ENCODE measurements at regions not wholly inside any gene's neighbourhood (a gene's known extent, or its start where the extent isn't known, plus 50 kb on each side); places are given as distances from the start of the nearest gene placed in this dataset.

GRCh38 chr16:79765901-79766394 is 165.4 kb upstream of the MAF start:
- Histone ChIP-seq H3K27me3 (ENCODE audit: control insufficient read depth, insufficient read depth, low read length) (no peaks in the 10 kb centered on the region), H3K36me3 (ENCODE audit: control insufficient read depth, insufficient read depth, low read length) (no peaks in the 10 kb centered on the region), H3K4me1 (ENCODE audit: control insufficient read depth, insufficient read depth, low read length, poor library complexity, severe bottlenecking) (peaks cover 6% of the 10 kb centered on the region), H3K4me3 (ENCODE audit: low read depth, low read length) (no peak overlapping the region), H3K27ac (ENCODE audit: insufficient read depth, low read length, poor library complexity, severe bottlenecking) (no peak overlapping the region), H3K9me3 (ENCODE audit: control insufficient read depth in 2 of 2, low read length in 2 of 2) (no peaks in the 10 kb centered on the region)
- H3K4me1 Mint-ChIP-seq = peaks cover 3 to 18% (median 6%) of the 10 kb centered on the region in 4 donors
- no peak overlapping the region for H3K4me3 Mint-ChIP-seq
- DNase-seq (no peak), ATAC-seq (ENCODE audit: low read depth in 2 of 2) (no peak)
- no peak overlapping the region for H3K27ac Mint-ChIP-seq
- peaks cover 7% of the 10 kb centered on the region for H3K27me3 Mint-ChIP-seq
- no peaks in the 10 kb centered on the region for H3K36me3 Mint-ChIP-seq
- peaks cover 0 to under 1% (median 0%) of the 10 kb centered on the region in 7 donors for H3K9me3 Mint-ChIP-seq

GRCh38 chr16:79765431-79765830 is 164.9 kb upstream of the MAF start:
- DNase-seq (no peak), ATAC-seq (ENCODE audit: low read depth in 2 of 2) (no peak)
- H3K36me3 Mint-ChIP-seq = no peaks in the 10 kb centered on the region
- Histone ChIP-seq H3K9me3 (ENCODE audit: control insufficient read depth in 2 of 2, low read length in 2 of 2) (no peaks in the 10 kb centered on the region), H3K27me3 (ENCODE audit: control insufficient read depth, insufficient read depth, low read length) (no peaks in the 10 kb centered on the region), H3K27ac (ENCODE audit: insufficient read depth, low read length, poor library complexity, severe bottlenecking) (no peak overlapping the region), H3K36me3 (ENCODE audit: control insufficient read depth, insufficient read depth, low read length) (no peaks in the 10 kb centered on the region), H3K4me3 (ENCODE audit: low read depth, low read length) (no peak overlapping the region), H3K4me1 (ENCODE audit: control insufficient read depth, insufficient read depth, low read length, poor library complexity, severe bottlenecking) (peaks cover 6% of the 10 kb centered on the region)
- peaks cover 0 to 14% (median 2%) of the 10 kb centered on the region in 4 donors for H3K4me1 Mint-ChIP-seq
- H3K9me3 Mint-ChIP-seq = peaks cover 0 to 2% (median 0%) of the 10 kb centered on the region in 7 donors
- H3K27ac Mint-ChIP-seq = no peak overlapping the region
- H3K27me3 Mint-ChIP-seq = peaks cover 4% of the 10 kb centered on the region
- no peak overlapping the region for H3K4me3 Mint-ChIP-seq

- no peak overlapping the region for H3K4me3 ChIP-seq (ENCODE audit: low read depth, low read length)
- no peaks in the 10 kb centered on the region for H3K4me1 ChIP-seq (ENCODE audit: control insufficient read depth, insufficient read depth, low read length, poor library complexity, severe bottlenecking)
- Mint-ChIP-seq H3K27me3 (no peaks in the 10 kb centered on the region), H3K4me3 (no peak overlapping the region), H3K36me3 (no peaks in the 10 kb centered on the region), H3K4me1 (peaks cover 0 to 8% (median 2%) of the 10 kb centered on the region in 4 donors), H3K27ac (no peak overlapping the region), H3K9me3 (peaks cover 0 to 2% (median 0%) of the 10 kb centered on the region in 7 donors)
- ATAC-seq (ENCODE audit: low read depth in 2 of 2) = no peak
- H3K27me3 ChIP-seq (ENCODE audit: control insufficient read depth, insufficient read depth, low read length) = no peaks in the 10 kb centered on the region
- DNase-seq = no peak
- no peaks in the 10 kb centered on the region for H3K9me3 ChIP-seq (ENCODE audit: control insufficient read depth in 2 of 2, low read length in 2 of 2)
- no peak overlapping the region for H3K27ac ChIP-seq (ENCODE audit: insufficient read depth, low read length, poor library complexity, severe bottlenecking)
- H3K36me3 ChIP-seq (ENCODE audit: control insufficient read depth, insufficient read depth, low read length) = no peaks in the 10 kb centered on the region
Observed at GRCh38 chr16:79764415-79765110, 164.0 kb upstream of the MAF start.

DNA sequence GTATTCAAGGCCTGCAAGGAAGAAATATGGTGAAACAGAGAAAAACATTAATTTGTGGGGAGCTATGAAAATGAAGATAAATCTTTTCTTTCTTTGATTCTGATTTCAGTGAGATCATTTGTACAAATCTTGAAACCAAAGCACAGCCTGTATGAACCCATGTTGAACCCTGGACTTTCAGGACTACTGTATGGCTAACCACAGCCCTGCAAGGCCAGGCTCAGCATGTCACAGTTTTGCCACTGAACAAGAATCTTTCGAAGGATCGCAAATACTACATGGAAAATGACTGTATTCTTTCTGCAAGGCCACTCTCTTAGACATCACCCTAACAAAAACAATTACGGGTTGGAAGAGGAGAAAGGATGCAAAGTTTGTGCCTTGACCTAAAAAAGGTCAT is 161.7 kb upstream of the MAF start:
- Mint-ChIP-seq H3K27me3 (no peaks in the 10 kb centered on the region), H3K27ac (no peak overlapping the region), H3K9me3 (peaks cover 0 to 4% (median 0%) of the 10 kb centered on the region in 7 donors), H3K36me3 (no peaks in the 10 kb centered on the region), H3K4me3 (no peak overlapping the region), H3K4me1 (no peaks in the 10 kb centered on the region)
- ATAC-seq (ENCODE audit: low read depth in 2 of 2) (no peak), DNase-seq (no peak)
- Histone ChIP-seq H3K4me1 (ENCODE audit: control insufficient read depth, insufficient read depth, low read length, poor library complexity, severe bottlenecking) (no peaks in the 10 kb centered on the region), H3K4me3 (ENCODE audit: low read depth, low read length) (no peak overlapping the region), H3K9me3 (ENCODE audit: control insufficient read depth in 2 of 2, low read length in 2 of 2) (no peaks in the 10 kb centered on the region), H3K36me3 (ENCODE audit: control insufficient read depth, insufficient read depth, low read length) (no peaks in the 10 kb centered on the region), H3K27me3 (ENCODE audit: control insufficient read depth, insufficient read depth, low read length) (no peaks in the 10 kb centered on the region), H3K27ac (ENCODE audit: insufficient read depth, low read length, poor library complexity, severe bottlenecking) (no peak overlapping the region)

GRCh38 chr16:79758615-79759346 is 158.2 kb upstream of the MAF start:
- peaks cover 0 to 7% (median 0%) of the 10 kb centered on the region in 7 donors for H3K9me3 Mint-ChIP-seq
- ATAC-seq (ENCODE audit: low read depth in 2 of 2) = no peak
- peaks cover 12% of the 10 kb centered on the region for H3K27me3 Mint-ChIP-seq

GRCh38 chr16:79757968-79758367 is 157.4 kb upstream of the MAF start:
- Histone ChIP-seq H3K4me3 (ENCODE audit: low read depth, low read length) (no peak overlapping the region), H3K4me1 (ENCODE audit: control insufficient read depth, insufficient read depth, low read length, poor library complexity, severe bottlenecking) (peaks cover 4% of the 10 kb centered on the region), H3K27ac (ENCODE audit: insufficient read depth, low read length, poor library complexity, severe bottlenecking) (no peak overlapping the region), H3K36me3 (ENCODE audit: control insufficient read depth, insufficient read depth, low read length) (no peaks in the 10 kb centered on the region), H3K9me3 (ENCODE audit: control insufficient read depth in 2 of 2, low read length in 2 of 2) (no peaks in the 10 kb centered on the region), H3K27me3 (ENCODE audit: control insufficient read depth, insufficient read depth, low read length) (peaks cover 2% of the 10 kb centered on the region)
- Mint-ChIP-seq H3K4me3 (no peak overlapping the region), H3K36me3 (no peaks in the 10 kb centered on the region), H3K9me3 (peaks cover 0 to 7% (median 0%) of the 10 kb centered on the region in 7 donors), H3K27me3 (peaks cover 12% of the 10 kb centered on the region), H3K27ac (no peak overlapping the region), H3K4me1 (peaks cover 0 to 13% (median 7%) of the 10 kb centered on the region in 4 donors)
- DNase-seq (no peak), ATAC-seq (ENCODE audit: low read depth in 2 of 2) (no peak)

More at GRCh38 chr16:79758615-79759346, 158.2 kb upstream of the MAF start:
- Histone ChIP-seq H3K27ac (ENCODE audit: insufficient read depth, low read length, poor library complexity, severe bottlenecking) (no peak overlapping the region), H3K36me3 (ENCODE audit: control insufficient read depth, insufficient read depth, low read length) (no peaks in the 10 kb centered on the region), H3K9me3 (ENCODE audit: control insufficient read depth in 2 of 2, low read length in 2 of 2) (no peaks in the 10 kb centered on the region), H3K27me3 (ENCODE audit: control insufficient read depth, insufficient read depth, low read length) (no peaks in the 10 kb centered on the region), H3K4me1 (ENCODE audit: control insufficient read depth, insufficient read depth, low read length, poor library complexity, severe bottlenecking) (peaks cover 4% of the 10 kb centered on the region), H3K4me3 (ENCODE audit: low read depth, low read length) (no peak overlapping the region)
- no peak overlapping the region for H3K4me3 Mint-ChIP-seq
- peaks cover 0 to 13% (median 7%) of the 10 kb centered on the region in 4 donors for H3K4me1 Mint-ChIP-seq
- no peak overlapping the region for H3K27ac Mint-ChIP-seq
- DNase-seq = no peak
- no peaks in the 10 kb centered on the region for H3K36me3 Mint-ChIP-seq

DNA sequence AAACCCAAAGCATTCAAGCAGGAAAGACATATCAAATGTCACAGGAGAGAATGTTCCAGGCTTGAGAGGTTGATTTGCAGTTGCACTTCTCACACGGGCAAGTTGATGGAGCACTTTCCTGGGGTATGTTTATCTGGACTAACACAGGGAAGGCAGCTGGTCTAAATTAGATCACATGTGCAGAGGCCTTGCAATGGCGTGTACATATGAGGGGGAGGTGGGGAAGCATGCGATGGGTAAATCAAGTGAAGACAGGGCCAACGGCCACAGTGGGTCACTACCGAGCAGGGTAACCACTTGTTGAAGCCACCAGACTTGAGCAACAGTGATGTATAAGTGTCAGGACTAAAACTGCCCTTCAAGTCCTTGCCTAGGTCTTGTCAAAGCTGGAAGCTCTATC is 156.6 kb upstream of the MAF start:
- Mint-ChIP-seq H3K9me3 (peaks cover 0 to 7% (median 0%) of the 10 kb centered on the region in 7 donors), H3K27me3 (peaks cover 12% of the 10 kb centered on the region), H3K4me1 (peaks cover 0 to 13% (median 7%) of the 10 kb centered on the region in 4 donors), H3K4me3 (no peak overlapping the region), H3K27ac (no peak overlapping the region), H3K36me3 (no peaks in the 10 kb centered on the region)
- ATAC-seq (ENCODE audit: low read depth in 2 of 2) = no peak
- Histone ChIP-seq H3K36me3 (ENCODE audit: control insufficient read depth, insufficient read depth, low read length) (no peaks in the 10 kb centered on the region), H3K4me1 (ENCODE audit: control insufficient read depth, insufficient read depth, low read length, poor library complexity, severe bottlenecking) (peaks cover 4% of the 10 kb centered on the region), H3K27me3 (ENCODE audit: control insufficient read depth, insufficient read depth, low read length) (peaks cover 5% of the 10 kb centered on the region), H3K27ac (ENCODE audit: insufficient read depth, low read length, poor library complexity, severe bottlenecking) (no peak overlapping the region), H3K9me3 (ENCODE audit: control insufficient read depth in 2 of 2, low read length in 2 of 2) (no peaks in the 10 kb centered on the region), H3K4me3 (ENCODE audit: low read depth, low read length) (no peak overlapping the region)
- no peak for DNase-seq

Data from CD4-positive, CD25-positive, alpha-beta regulatory T cell (primary cell).